ENCODE measurements at regions not wholly inside any gene's neighbourhood (a gene's known extent, or its start where the extent isn't known, plus 50 kb on each side); places are given as distances from the start of the nearest gene placed in this dataset.
A peak's percentile ranks its signal among the peaks of the same experiment; 100 is the strongest.
"Not testable (repeated sequence)": the region's sequence is repeated elsewhere in the genome, so short reads cannot be mapped to it uniquely, and the experiment has no call there.

DNA sequence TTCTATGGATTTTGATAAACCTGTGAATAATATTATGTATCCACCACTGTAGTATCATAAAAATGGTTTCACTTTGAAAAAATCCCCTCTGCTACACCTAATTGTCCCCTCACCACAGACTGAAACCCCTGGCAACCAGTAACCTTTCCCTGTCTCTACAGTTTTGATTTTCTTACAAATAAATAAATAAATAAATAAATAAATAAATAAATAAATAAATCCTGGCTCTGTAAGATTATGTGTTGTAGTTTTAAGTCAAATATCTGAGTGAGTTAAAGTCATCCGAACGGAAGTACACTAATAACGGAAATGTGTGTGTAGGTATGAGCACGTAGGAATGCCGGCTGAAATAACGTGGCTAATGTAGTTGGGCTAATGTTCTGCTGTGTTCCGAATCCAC is 641.5 kb downstream of the GABRG1 start:
- no peak for ATAC-seq
- no peak for TF ChIP-seq CTCF (IDR thresholded peaks at IDR 0.05)
- no peaks in the 10 kb centered on the region for H3K4me1 ChIP-seq (ENCODE audit: low read depth)
- no peaks in the 10 kb centered on the region for H3K36me3 ChIP-seq (ENCODE audit: low read depth)
- intact Hi-C loops (cut with DNase I, micrococcal nuclease) = no loop called here
- H3K9me3 ChIP-seq = no peaks in the 10 kb centered on the region
- no peak for DNase-seq
- no peak overlapping the region for H3K4me3 ChIP-seq

- intact Hi-C loops (cut with DNase I, micrococcal nuclease) = no loop called here
- peak in 1 of 3 donors; percentile 34 for DNase-seq
These were observed 646.5 kb downstream of the GABRG1 start for GRCh38 chr4:45477311-45477733.

DNA sequence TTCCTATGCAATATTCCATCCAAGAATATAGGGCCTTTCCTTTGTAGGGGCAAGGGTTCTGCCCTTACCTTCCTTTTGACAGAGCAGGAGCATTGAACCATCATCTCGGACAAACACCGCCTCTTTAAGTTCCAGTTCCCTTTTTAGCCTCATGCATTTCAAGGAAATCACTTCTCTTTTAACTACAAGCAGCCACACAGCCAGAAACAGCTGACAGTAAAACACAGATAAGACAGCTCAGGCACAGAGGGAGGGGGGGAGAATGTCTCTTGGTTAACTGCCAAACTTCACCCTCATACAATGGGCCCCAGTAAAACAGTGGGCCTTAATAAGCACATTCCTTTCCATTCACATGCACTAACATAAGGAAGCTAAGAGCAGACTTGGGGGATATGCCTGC is 648.3 kb downstream of the GABRG1 start:
- TF ChIP-seq CTCF (IDR thresholded peaks at IDR 0.05) = no peak
- Histone ChIP-seq H3K36me3 (ENCODE audit: low read depth) (no peaks in the 10 kb centered on the region), H3K4me1 (ENCODE audit: low read depth) (no peaks in the 10 kb centered on the region), H3K9me3 (peaks cover 15% of the 10 kb centered on the region), H3K4me3 (no peak overlapping the region)
- DNase-seq (no peak), ATAC-seq (no peak)
- intact Hi-C loops (cut with DNase I, micrococcal nuclease) = no loop called here

More at GRCh38 chr4:45477311-45477733, 646.5 kb downstream of the GABRG1 start:
- H3K36me3 ChIP-seq (ENCODE audit: low read depth) = no peaks in the 10 kb centered on the region
- no peak for TF ChIP-seq CTCF (IDR thresholded peaks at IDR 0.05)
- H3K4me1 ChIP-seq (ENCODE audit: low read depth) = no peaks in the 10 kb centered on the region
- ATAC-seq = no peak
- peaks cover 11% of the 10 kb centered on the region for H3K9me3 ChIP-seq
- H3K4me3 ChIP-seq = no peak overlapping the region

- no peaks in the 10 kb centered on the region for H3K4me1 ChIP-seq (ENCODE audit: low read depth)
- TF ChIP-seq CTCF (IDR thresholded peaks at IDR 0.05) = no peak
- no peak for DNase-seq
- H3K4me3 ChIP-seq = no peak overlapping the region
- H3K36me3 ChIP-seq (ENCODE audit: low read depth) = no peaks in the 10 kb centered on the region
- intact Hi-C loops (cut with DNase I, micrococcal nuclease) = no loop called here
- ATAC-seq = no peak
- H3K9me3 ChIP-seq = peaks cover 15% of the 10 kb centered on the region
These were observed 651.4 kb downstream of the GABRG1 start for GRCh38 chr4:45472490-45472889.

- Histone ChIP-seq H3K4me1 (ENCODE audit: low read depth) (no peaks in the 10 kb centered on the region), H3K9me3 (peaks cover 15% of the 10 kb centered on the region), H3K4me3 (no peak overlapping the region), H3K36me3 (ENCODE audit: low read depth) (no peaks in the 10 kb centered on the region)
- DNase-seq (no peak), ATAC-seq (no peak)
- no peak for TF ChIP-seq CTCF (IDR thresholded peaks at IDR 0.05)
- intact Hi-C loops (cut with DNase I, micrococcal nuclease) = no loop called here
These were observed 652.5 kb downstream of the GABRG1 start for GRCh38 chr4:45471335-45471734.

GRCh38 chr4:45467157-45467556 is 656.7 kb downstream of the GABRG1 start:
- Histone ChIP-seq H3K36me3 (ENCODE audit: low read depth) (no peaks in the 10 kb centered on the region), H3K4me3 (no peak overlapping the region), H3K9me3 (peaks cover 3% of the 10 kb centered on the region), H3K4me1 (ENCODE audit: low read depth) (no peaks in the 10 kb centered on the region)
- DNase-seq = no peak
- intact Hi-C loops (cut with DNase I, micrococcal nuclease) = no loop called here
- ATAC-seq = no peak
- no peak for TF ChIP-seq CTCF (IDR thresholded peaks at IDR 0.05)

- H3K9me3 ChIP-seq; H3K36me3 ChIP-seq (ENCODE audit: low read depth); H3K4me3 ChIP-seq; H3K4me1 ChIP-seq (ENCODE audit: low read depth); ATAC-seq; intact Hi-C loops (cut with DNase I, micrococcal nuclease); DNase-seq: not testable (repeated sequence)
These were observed 663.7 kb downstream of the GABRG1 start for GRCh38 chr4:45460157-45460556.
